ENCODE measurements at regions not wholly inside any gene's neighbourhood (a gene's known extent, or its start where the extent isn't known, plus 50 kb on each side); places are given as distances from the start of the nearest gene placed in this dataset.

- Mint-ChIP-seq H3K9me3 (no peaks in the 10 kb centered on the region), H3K27ac (no peak overlapping the region), H3K27me3 (no peaks in the 10 kb centered on the region), H3K36me3 (no peaks in the 10 kb centered on the region), H3K4me3 (no peak overlapping the region), H3K4me1 (peaks cover 12% of the 10 kb centered on the region)
- no peak for DNase-seq
Observed at GRCh38 chr4:10276152-10276551, 159.6 kb upstream of the WDR1 start.

DNA sequence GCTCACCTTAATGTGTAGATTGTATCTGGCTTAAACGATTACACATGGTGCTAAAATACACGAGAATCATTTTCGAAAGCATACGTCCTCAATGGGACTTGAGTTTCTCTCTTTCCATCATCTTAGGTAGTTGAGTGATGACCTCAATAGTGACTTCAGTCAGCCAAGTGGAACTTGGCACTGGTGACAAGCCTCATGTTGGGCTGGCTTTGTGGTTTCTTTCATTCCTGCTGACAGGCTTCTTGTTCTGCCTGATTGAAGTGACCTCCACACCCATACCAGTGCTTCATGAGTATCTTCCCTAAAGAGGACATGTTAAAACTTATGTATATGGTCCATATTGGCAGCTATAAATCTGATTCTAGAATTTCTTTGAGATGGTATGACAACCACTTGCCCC lies 159.1 kb upstream of the WDR1 start:
- H3K27ac Mint-ChIP-seq = no peak overlapping the region
- H3K9me3 Mint-ChIP-seq = no peaks in the 10 kb centered on the region
- peaks cover 12% of the 10 kb centered on the region for H3K4me1 Mint-ChIP-seq
- no peak overlapping the region for H3K4me3 Mint-ChIP-seq
- DNase-seq = no peak
- no peaks in the 10 kb centered on the region for H3K27me3 Mint-ChIP-seq
- H3K36me3 Mint-ChIP-seq = no peaks in the 10 kb centered on the region

GRCh38 chr4:10273030-10273429 lies 156.4 kb upstream of the WDR1 start:
- no peak for DNase-seq
- H3K27me3 Mint-ChIP-seq = no peaks in the 10 kb centered on the region
- H3K4me3 Mint-ChIP-seq = no peak overlapping the region
- H3K27ac Mint-ChIP-seq = no peak overlapping the region
- H3K4me1 Mint-ChIP-seq = peaks cover 12% of the 10 kb centered on the region
- H3K9me3 Mint-ChIP-seq = no peaks in the 10 kb centered on the region
- H3K36me3 Mint-ChIP-seq = no peaks in the 10 kb centered on the region

- Mint-ChIP-seq H3K27me3 (no peaks in the 10 kb centered on the region), H3K9me3 (no peaks in the 10 kb centered on the region), H3K27ac (no peak overlapping the region), H3K4me3 (no peak overlapping the region), H3K36me3 (no peaks in the 10 kb centered on the region), H3K4me1 (peaks cover 12% of the 10 kb centered on the region)
- no peak for DNase-seq
Observed at GRCh38 chr4:10272511-10272910, 155.9 kb upstream of the WDR1 start.

DNA sequence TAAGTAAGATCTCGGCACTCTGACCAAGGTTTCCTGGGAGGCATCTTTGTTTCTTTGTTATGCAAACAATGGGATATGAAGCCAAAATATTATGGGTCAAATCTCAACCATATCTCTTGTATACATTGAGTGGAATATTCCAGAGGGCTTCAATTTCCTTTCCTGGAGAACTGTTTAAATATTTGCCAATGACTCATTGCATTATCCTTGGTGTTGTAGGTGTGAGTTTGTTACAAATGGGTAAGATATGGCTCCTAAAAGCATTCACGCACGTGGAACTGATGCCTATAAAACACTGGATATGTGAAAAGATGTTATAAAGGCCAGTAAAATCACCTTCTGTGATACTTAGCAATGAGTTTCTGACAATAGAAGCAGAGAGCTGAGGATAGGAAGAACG lies 150.5 kb upstream of the WDR1 start:
- H3K4me3 Mint-ChIP-seq = no peak overlapping the region
- H3K4me1 Mint-ChIP-seq = no peaks in the 10 kb centered on the region

GRCh38 chr4:10260777-10261176 lies 144.2 kb upstream of the WDR1 start:
- no peak overlapping the region for H3K27ac Mint-ChIP-seq
- no peak for DNase-seq
- no peaks in the 10 kb centered on the region for H3K4me1 Mint-ChIP-seq
- no peaks in the 10 kb centered on the region for H3K9me3 Mint-ChIP-seq
- H3K4me3 Mint-ChIP-seq = no peak overlapping the region
- no peaks in the 10 kb centered on the region for H3K27me3 Mint-ChIP-seq
- no peaks in the 10 kb centered on the region for H3K36me3 Mint-ChIP-seq

More for the DNA sequence above, 150.5 kb upstream of the WDR1 start:
- H3K27ac Mint-ChIP-seq = no peak overlapping the region
- no peaks in the 10 kb centered on the region for H3K9me3 Mint-ChIP-seq
- no peak for DNase-seq
- H3K36me3 Mint-ChIP-seq = no peaks in the 10 kb centered on the region
- H3K27me3 Mint-ChIP-seq = no peaks in the 10 kb centered on the region

DNA sequence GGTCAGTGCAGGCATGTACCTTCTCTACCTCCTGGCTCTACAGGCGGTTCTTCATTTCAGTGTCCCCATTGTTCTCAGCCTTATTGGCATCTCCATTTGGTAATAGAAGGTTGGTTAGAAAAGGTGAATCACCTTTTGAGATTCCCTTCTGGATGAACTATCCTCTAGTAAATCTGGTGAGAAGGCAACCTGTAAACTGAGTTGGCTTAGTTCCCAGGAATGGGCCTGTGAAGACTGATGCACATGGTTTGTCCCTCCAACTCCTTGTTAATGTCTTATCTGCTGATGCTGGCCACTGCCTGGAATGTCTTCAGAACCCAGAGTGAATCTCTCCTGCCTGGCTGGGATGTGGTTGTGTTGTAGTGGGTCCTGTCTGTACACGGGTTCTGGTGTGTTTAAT lies 143.4 kb upstream of the WDR1 start:
- no peaks in the 10 kb centered on the region for H3K4me1 Mint-ChIP-seq
- DNase-seq = no peak
- no peak overlapping the region for H3K4me3 Mint-ChIP-seq
- no peaks in the 10 kb centered on the region for H3K27me3 Mint-ChIP-seq
- H3K36me3 Mint-ChIP-seq = no peaks in the 10 kb centered on the region
- H3K9me3 Mint-ChIP-seq = no peaks in the 10 kb centered on the region
- no peak overlapping the region for H3K27ac Mint-ChIP-seq

- Mint-ChIP-seq H3K4me3 (no peak overlapping the region), H3K4me1 (no peaks in the 10 kb centered on the region), H3K27ac (no peak overlapping the region), H3K9me3 (no peaks in the 10 kb centered on the region), H3K36me3 (no peaks in the 10 kb centered on the region), H3K27me3 (peaks cover 4% of the 10 kb centered on the region)
- no peak for DNase-seq
Observed at GRCh38 chr4:10256203-10256602, 139.6 kb upstream of the WDR1 start.

DNA sequence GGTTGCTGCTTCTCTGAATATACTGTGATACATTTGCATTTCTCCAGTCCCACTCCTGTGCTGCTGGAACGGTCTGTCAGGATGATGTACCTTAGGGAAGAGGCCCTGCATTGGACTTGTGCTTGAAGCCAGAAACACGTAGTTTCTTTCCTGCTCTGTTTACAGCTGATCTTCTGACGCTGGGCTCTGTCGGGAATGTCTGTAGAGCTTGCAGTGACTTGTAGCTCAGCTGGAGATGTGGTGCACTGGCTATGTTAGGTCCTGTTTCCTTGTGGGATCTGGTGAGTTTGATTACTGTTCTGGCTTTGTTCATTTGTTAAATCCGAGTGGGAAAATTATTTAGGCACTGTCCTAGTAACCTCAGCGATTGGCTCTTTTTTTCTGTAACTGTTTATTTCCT lies 137.2 kb upstream of the WDR1 start:
- Mint-ChIP-seq H3K27ac (no peak overlapping the region), H3K9me3 (no peaks in the 10 kb centered on the region), H3K4me1 (no peaks in the 10 kb centered on the region), H3K4me3 (no peak overlapping the region), H3K27me3 (peaks cover 4% of the 10 kb centered on the region), H3K36me3 (no peaks in the 10 kb centered on the region)
- DNase-seq = no peak

DNA sequence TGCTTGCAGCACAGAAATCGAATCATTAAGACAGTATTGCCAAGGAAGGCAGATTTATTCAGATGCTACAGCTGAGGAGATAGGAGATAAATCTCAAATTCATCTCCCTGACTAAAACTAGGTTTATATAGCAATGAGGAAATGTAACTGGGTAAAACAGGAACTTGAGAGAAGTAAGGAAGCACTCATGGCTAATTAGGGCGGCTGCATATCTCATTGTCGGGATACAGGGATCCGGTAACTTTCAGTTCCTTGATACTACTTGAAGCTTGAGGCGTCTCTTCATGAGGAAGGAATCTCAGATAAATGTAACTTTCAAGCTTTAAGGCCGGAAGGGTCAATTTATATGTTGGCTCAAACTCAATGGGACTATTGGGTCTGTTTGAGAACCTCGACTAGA lies 129.2 kb upstream of the WDR1 start:
- no peak overlapping the region for H3K4me3 Mint-ChIP-seq
- DNase-seq = no peak
- H3K36me3 Mint-ChIP-seq = no peaks in the 10 kb centered on the region
- peaks cover 6% of the 10 kb centered on the region for H3K27me3 Mint-ChIP-seq
- H3K4me1 Mint-ChIP-seq = no peaks in the 10 kb centered on the region
- no peak overlapping the region for H3K27ac Mint-ChIP-seq
- no peaks in the 10 kb centered on the region for H3K9me3 Mint-ChIP-seq

DNA sequence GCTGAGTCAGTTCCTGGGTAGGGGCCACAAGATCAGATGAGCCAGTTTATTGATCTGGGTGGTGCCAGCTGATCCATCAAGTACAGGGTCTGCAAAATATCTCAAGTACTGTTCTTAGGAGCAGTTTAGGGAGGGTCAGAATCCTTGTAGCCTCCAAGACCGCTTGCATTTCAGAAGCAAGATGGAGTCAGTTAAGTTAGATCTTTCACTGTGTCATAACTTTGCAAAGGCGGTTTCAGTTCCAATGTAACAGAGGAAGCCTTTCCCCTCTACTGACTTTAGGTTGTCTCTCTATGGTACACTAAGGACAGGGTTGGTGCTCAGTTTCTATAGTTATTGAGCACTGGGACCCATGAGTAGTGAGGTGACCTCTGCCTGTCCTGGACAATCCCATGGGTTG lies 127.3 kb upstream of the WDR1 start:
- Mint-ChIP-seq H3K4me1 (no peaks in the 10 kb centered on the region), H3K4me3 (no peak overlapping the region), H3K27ac (no peak overlapping the region), H3K27me3 (peaks cover 6% of the 10 kb centered on the region), H3K9me3 (no peaks in the 10 kb centered on the region), H3K36me3 (no peaks in the 10 kb centered on the region)
- no peak for DNase-seq

DNA sequence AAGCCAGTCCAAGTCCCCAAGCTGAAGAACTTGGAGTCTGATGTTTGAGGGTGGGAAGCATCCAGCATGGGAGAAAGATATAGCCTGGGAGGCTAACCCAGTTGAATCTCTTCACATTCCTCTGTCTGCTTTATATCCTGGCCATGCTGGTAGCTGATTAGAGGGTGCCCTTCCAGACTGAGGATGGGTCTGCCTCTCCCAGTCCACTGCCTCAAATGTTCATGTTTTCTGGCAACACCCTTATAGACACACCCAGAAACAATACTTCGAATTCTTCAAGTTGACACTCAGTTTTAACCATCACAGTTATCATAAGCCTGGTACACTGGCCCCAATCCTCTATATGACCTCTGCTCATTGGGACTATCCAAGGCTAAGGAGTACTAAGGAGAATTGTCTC lies 124.1 kb upstream of the WDR1 start:
- no peaks in the 10 kb centered on the region for H3K4me1 Mint-ChIP-seq
- DNase-seq = no peak
- no peak overlapping the region for H3K27ac Mint-ChIP-seq
- no peaks in the 10 kb centered on the region for H3K9me3 Mint-ChIP-seq
- H3K4me3 Mint-ChIP-seq = no peak overlapping the region
- H3K36me3 Mint-ChIP-seq = no peaks in the 10 kb centered on the region
- H3K27me3 Mint-ChIP-seq = no peaks in the 10 kb centered on the region

DNA sequence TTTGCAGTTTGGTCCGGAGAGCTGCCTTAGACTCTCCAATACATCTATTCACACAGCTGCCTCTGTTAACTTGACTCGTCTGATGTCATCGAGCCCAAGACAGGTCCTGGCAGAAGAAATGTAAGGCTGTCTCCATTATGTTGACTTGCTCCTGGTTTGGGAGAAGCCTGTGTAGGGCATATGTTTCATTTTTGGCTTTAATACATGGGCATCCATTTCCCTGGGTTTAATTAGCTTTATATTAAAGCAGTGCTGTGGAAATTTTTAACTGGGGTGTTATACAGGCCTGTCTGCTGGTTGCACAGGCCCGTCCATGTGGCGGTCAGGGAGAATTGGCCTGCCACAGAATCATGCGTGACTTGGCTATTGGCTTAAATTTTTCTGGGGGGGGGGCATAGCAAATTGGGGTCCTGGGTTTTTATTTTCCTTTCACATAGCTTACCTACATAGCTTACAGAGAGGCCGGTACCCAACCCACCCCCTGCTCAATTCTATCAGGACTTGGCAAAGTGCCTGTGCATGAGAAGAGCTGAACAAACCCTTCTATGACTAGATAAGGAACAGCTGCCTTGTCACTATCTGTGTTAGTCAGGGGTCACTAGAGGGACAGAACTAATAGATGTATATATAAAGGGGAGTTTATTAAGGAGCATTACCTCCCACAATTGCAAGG lies 123.5 kb upstream of the WDR1 start:
- Mint-ChIP-seq H3K36me3 (no peaks in the 10 kb centered on the region), H3K27ac (no peak overlapping the region), H3K9me3 (no peaks in the 10 kb centered on the region), H3K4me3 (no peak overlapping the region), H3K4me1 (no peaks in the 10 kb centered on the region), H3K27me3 (no peaks in the 10 kb centered on the region)
- DNase-seq = no peak

DNA sequence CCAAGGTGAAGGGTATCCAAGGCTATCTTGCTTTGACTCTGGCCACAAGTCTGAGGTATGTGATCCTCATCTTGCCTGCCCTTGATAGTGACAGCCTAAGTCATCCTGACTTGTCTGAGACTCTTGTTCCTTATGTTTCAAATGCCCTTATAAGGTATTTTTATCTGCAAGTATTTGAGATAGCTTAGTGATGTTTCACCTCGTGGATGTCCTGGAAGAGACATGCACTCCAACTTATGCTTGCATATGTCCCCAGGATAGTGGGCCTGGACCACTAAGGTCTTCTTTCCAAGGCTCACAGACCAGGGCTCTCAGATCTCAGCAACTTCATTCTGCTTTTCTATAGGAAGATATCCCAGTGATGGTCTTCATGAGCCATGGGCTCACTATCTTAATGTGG lies 120.5 kb upstream of the WDR1 start:
- Mint-ChIP-seq H3K4me3 (no peak overlapping the region), H3K9me3 (no peaks in the 10 kb centered on the region), H3K36me3 (no peaks in the 10 kb centered on the region), H3K4me1 (no peaks in the 10 kb centered on the region), H3K27me3 (no peaks in the 10 kb centered on the region), H3K27ac (no peak overlapping the region)
- DNase-seq = no peak

DNA sequence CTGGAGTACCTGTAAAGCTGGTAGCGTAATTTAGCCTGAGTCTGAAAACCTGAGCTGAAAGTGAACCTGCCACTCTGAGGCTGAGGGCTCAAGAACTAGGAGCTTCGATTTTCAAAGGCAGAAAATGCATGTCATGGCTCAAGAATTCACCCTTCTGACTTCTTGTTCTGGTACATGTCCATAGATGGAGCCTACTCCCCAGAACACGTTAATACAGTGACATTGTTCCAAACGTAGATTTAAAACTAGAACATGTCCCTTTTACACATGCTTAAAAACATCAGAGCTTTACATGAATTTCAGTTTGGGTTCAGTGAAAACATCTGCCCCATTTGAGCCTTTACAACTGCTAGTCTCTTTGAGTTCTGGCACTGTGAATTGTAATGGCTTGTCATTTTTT lies 115.5 kb upstream of the WDR1 start:
- no peaks in the 10 kb centered on the region for H3K36me3 Mint-ChIP-seq
- no peaks in the 10 kb centered on the region for H3K4me1 Mint-ChIP-seq
- no peak overlapping the region for H3K4me3 Mint-ChIP-seq
- no peaks in the 10 kb centered on the region for H3K9me3 Mint-ChIP-seq
- H3K27me3 Mint-ChIP-seq = no peaks in the 10 kb centered on the region
- H3K27ac Mint-ChIP-seq = no peak overlapping the region
- DNase-seq = no peak

- Mint-ChIP-seq H3K4me3 (no peak overlapping the region), H3K36me3 (no peaks in the 10 kb centered on the region), H3K27me3 (no peaks in the 10 kb centered on the region), H3K27ac (no peak overlapping the region), H3K9me3 (no peaks in the 10 kb centered on the region), H3K4me1 (no peaks in the 10 kb centered on the region)
- no peak for DNase-seq
Observed at GRCh38 chr4:10226756-10227155, 110.2 kb upstream of the WDR1 start.

DNA sequence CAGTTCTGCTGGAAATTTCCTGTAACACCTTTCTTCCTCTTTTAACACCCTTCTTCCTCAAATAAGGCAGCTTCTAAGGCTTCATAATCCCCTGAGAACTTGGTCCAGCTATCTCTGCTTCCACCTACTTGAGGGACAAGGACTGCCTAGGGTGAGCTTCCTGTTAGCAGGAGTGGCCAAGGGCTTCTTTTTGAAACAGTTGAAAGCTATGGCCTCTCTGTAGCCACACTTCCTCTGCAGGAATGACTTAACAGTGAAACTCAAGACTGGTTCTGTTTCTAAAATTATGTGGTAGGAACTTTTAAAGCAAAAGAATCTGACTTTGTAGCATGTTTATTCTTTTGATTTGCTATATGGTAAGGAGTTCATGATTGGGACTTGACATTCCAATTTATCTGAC lies 108.5 kb upstream of the WDR1 start:
- no peaks in the 10 kb centered on the region for H3K9me3 Mint-ChIP-seq
- H3K4me1 Mint-ChIP-seq = no peaks in the 10 kb centered on the region
- H3K27ac Mint-ChIP-seq = no peak overlapping the region
- no peaks in the 10 kb centered on the region for H3K27me3 Mint-ChIP-seq
- H3K4me3 Mint-ChIP-seq = no peak overlapping the region
- H3K36me3 Mint-ChIP-seq = no peaks in the 10 kb centered on the region
- no peak for DNase-seq
